ENCODE measurements at regions not wholly inside any gene's neighbourhood (a gene's known extent, or its start where the extent isn't known, plus 50 kb on each side); places are given as distances from the start of the nearest gene placed in this dataset.

DNA sequence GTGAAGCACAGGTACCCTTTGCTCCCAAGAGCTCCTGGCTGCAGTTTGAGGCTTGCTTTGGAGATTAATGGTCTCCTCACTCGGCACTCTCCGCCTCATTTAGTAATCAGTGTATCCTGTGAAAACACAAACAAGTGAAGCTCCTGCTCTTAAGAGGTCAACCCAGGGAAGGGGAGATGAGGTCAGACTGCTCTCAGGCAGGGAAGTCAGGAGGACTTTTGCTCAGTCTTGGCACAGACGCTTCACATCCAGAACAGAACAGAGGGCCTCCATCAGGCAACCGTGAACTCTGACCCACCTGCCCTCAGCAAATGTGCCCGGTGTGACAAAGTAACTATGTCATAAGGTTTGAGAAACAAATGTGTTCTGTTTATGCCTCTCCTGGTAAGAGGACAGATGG lies 428.8 kb upstream of the JARID2 start:
- 91 to 95% methylated on average over 5 of the region's 5 CpGs for WGBS, 2 experiments
- no peak overlapping the region for H3K27ac ChIP-seq (ENCODE audit: insufficient read depth, low read depth, low read length, poor library complexity, severe bottlenecking)
- no peak overlapping the region for H3K4me3 ChIP-seq (ENCODE audit: insufficient read depth, low read depth, low read length)
- H3K9me3 ChIP-seq (ENCODE audit: control insufficient read depth, low read length): no peaks in the 10 kb centered on the region
- H3K4me1 ChIP-seq (ENCODE audit: control insufficient read depth, insufficient read depth, low read length): peaks cover 12% of the 10 kb centered on the region
- no peaks in the 10 kb centered on the region for H3K27me3 ChIP-seq (ENCODE audit: control insufficient read depth, insufficient read depth, low read length, poor library complexity, severe bottlenecking)
- H3K36me3 ChIP-seq (ENCODE audit: control insufficient read depth, insufficient read depth, low read length): no peaks in the 10 kb centered on the region

DNA sequence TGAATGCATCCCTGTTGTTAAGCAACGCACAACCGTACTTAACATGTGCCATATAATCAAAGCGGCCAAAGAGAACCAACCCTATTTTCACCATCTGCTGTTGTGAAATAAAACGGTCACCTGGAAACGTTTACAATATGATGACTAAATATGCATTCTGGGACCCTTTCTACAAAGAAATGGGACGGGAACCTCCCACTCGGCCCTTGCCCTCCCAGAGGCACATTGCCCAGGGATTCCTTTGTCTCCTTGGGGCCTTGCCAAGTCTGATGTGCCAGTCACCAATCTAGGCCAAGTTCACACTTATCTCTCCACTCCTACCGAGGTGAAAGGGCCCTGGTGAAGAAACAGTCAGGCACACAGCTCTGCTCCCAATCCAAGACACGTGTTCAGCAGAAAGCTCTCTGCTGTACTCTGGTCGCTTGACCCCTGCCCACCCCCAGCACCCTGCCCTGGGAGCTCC lies 427.4 kb upstream of the JARID2 start:
- no peak overlapping the region for H3K4me3 ChIP-seq (ENCODE audit: insufficient read depth, low read depth, low read length)
- H3K36me3 ChIP-seq (ENCODE audit: control insufficient read depth, insufficient read depth, low read length): no peaks in the 10 kb centered on the region
- peaks cover 12% of the 10 kb centered on the region for H3K4me1 ChIP-seq (ENCODE audit: control insufficient read depth, insufficient read depth, low read length)
- H3K27ac ChIP-seq (ENCODE audit: insufficient read depth, low read depth, low read length, poor library complexity, severe bottlenecking): no peak overlapping the region
- H3K9me3 ChIP-seq (ENCODE audit: control insufficient read depth, low read length): no peaks in the 10 kb centered on the region
- no peaks in the 10 kb centered on the region for H3K27me3 ChIP-seq (ENCODE audit: control insufficient read depth, insufficient read depth, low read length, poor library complexity, severe bottlenecking)
- 94 to 96% methylated on average over 10 of the region's 10 CpGs for WGBS, 2 experiments

DNA sequence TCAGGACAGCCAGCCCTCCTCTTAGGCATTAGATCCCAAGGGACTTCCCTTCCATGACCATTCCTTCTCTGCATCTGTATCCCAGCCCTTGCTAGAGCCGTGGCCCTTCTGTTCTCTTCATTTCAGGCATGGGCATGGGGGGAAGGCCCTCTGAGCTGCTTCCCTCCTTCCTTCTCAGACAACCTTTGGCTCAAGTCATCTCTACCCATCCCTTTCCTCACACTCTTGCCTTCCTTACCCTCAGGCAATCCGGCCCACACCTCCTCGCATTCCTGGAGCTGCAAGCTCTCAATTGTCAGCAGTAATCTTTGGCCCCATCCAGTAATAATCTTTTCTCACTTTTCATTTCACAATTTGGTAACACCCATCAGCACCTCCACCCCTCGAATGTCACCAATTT lies 426.9 kb upstream of the JARID2 start:
- 91 to 94% methylated on average over 4 of the region's 4 CpGs for WGBS, 2 experiments
- Histone ChIP-seq H3K4me1 (ENCODE audit: control insufficient read depth, insufficient read depth, low read length) (peaks cover 17% of the 10 kb centered on the region), H3K36me3 (ENCODE audit: control insufficient read depth, insufficient read depth, low read length) (no peaks in the 10 kb centered on the region), H3K4me3 (ENCODE audit: insufficient read depth, low read depth, low read length) (no peak overlapping the region), H3K27ac (ENCODE audit: insufficient read depth, low read depth, low read length, poor library complexity, severe bottlenecking) (no peak overlapping the region), H3K9me3 (ENCODE audit: control insufficient read depth, low read length) (no peaks in the 10 kb centered on the region), H3K27me3 (ENCODE audit: control insufficient read depth, insufficient read depth, low read length, poor library complexity, severe bottlenecking) (no peaks in the 10 kb centered on the region)

- no peaks in the 10 kb centered on the region for H3K27me3 ChIP-seq (ENCODE audit: control insufficient read depth, insufficient read depth, low read length, poor library complexity, severe bottlenecking)
- no peaks in the 10 kb centered on the region for H3K9me3 ChIP-seq (ENCODE audit: control insufficient read depth, low read length)
- WGBS, 2 experiments: 92 to 96% methylated on average over 12 of the region's 12 CpGs
- H3K4me3 ChIP-seq (ENCODE audit: insufficient read depth, low read depth, low read length): no peak overlapping the region
- peaks cover 26% of the 10 kb centered on the region for H3K4me1 ChIP-seq (ENCODE audit: control insufficient read depth, insufficient read depth, low read length)
- no peaks in the 10 kb centered on the region for H3K36me3 ChIP-seq (ENCODE audit: control insufficient read depth, insufficient read depth, low read length)
- H3K27ac ChIP-seq (ENCODE audit: insufficient read depth, low read depth, low read length, poor library complexity, severe bottlenecking): no peak overlapping the region
Observed at GRCh38 chr6:14819840-14820420, 425.9 kb upstream of the JARID2 start.

DNA sequence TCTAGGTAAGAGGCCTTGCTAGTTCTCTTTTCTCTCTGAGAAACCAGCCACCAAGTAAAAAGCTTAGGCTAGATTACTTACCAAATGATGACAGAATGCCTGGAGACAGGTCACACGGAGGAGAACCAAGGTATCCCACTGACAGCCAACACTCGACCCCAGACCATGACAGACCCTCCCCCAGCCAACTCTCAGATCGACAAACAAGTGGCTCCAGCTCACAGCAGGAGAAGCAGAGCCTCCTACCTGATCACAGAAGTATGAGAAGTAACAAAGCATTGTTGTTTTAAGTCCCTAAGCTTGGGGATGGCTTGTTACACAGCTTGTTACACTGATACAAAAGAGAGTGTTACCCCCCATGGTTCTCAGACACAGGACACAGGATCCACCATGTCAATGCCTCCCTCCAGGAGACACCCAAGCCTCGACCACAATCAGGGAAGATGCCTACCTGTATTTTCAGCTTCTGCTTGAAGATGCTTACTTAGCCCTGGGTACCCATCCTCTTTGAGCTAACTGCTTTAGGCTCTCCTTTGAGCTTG lies 423.8 kb upstream of the JARID2 start:
- Histone ChIP-seq H3K27me3 (ENCODE audit: control insufficient read depth, insufficient read depth, low read length, poor library complexity, severe bottlenecking) (no peaks in the 10 kb centered on the region), H3K9me3 (ENCODE audit: control insufficient read depth, low read length) (no peaks in the 10 kb centered on the region), H3K36me3 (ENCODE audit: control insufficient read depth, insufficient read depth, low read length) (no peaks in the 10 kb centered on the region), H3K4me3 (ENCODE audit: insufficient read depth, low read depth, low read length) (no peak overlapping the region), H3K4me1 (ENCODE audit: control insufficient read depth, insufficient read depth, low read length) (peaks cover 19% of the 10 kb centered on the region), H3K27ac (ENCODE audit: insufficient read depth, low read depth, low read length, poor library complexity, severe bottlenecking) (no peak overlapping the region)
- 6 to 10% methylated on average over 4 of the region's 4 CpGs for WGBS, 2 experiments

DNA sequence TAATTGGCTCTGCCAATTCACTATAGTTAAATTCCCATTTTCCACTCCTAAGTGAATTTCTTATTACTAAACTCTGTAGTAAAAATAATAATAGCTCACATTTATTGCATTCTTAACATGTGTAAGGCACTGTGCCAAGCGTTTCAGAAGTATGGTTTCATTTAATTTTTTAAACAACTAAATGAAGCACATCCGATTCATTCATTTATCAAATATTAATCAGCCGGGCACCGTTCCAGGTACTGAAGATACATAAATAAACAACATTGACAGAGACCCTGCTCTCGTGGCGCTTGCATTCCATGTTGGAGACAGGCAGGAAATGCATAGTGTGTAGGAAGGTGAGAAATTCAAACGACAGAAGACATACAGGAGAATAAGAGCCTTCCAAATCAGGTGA lies 423.2 kb upstream of the JARID2 start:
- Histone ChIP-seq H3K4me3 (ENCODE audit: insufficient read depth, low read depth, low read length) (no peak overlapping the region), H3K27ac (ENCODE audit: insufficient read depth, low read depth, low read length, poor library complexity, severe bottlenecking) (no peak overlapping the region), H3K9me3 (ENCODE audit: control insufficient read depth, low read length) (no peaks in the 10 kb centered on the region), H3K27me3 (ENCODE audit: control insufficient read depth, insufficient read depth, low read length, poor library complexity, severe bottlenecking) (no peaks in the 10 kb centered on the region), H3K36me3 (ENCODE audit: control insufficient read depth, insufficient read depth, low read length) (no peaks in the 10 kb centered on the region), H3K4me1 (ENCODE audit: control insufficient read depth, insufficient read depth, low read length) (peaks cover 19% of the 10 kb centered on the region)
- WGBS, 2 experiments: 93 to 95% methylated on average over 7 of the region's 7 CpGs

GRCh38 chr6:14824060-14824459 lies 421.8 kb upstream of the JARID2 start:
- WGBS, 2 experiments: 55 to 58% methylated on average over 4 to 5 of the region's 5 CpGs
- Histone ChIP-seq H3K27me3 (ENCODE audit: control insufficient read depth, insufficient read depth, low read length, poor library complexity, severe bottlenecking) (no peaks in the 10 kb centered on the region), H3K4me3 (ENCODE audit: insufficient read depth, low read depth, low read length) (no peak overlapping the region), H3K4me1 (ENCODE audit: control insufficient read depth, insufficient read depth, low read length) (peaks cover 21% of the 10 kb centered on the region), H3K27ac (ENCODE audit: insufficient read depth, low read depth, low read length, poor library complexity, severe bottlenecking) (no peak overlapping the region), H3K9me3 (ENCODE audit: control insufficient read depth, low read length) (no peaks in the 10 kb centered on the region), H3K36me3 (ENCODE audit: control insufficient read depth, insufficient read depth, low read length) (no peaks in the 10 kb centered on the region)

DNA sequence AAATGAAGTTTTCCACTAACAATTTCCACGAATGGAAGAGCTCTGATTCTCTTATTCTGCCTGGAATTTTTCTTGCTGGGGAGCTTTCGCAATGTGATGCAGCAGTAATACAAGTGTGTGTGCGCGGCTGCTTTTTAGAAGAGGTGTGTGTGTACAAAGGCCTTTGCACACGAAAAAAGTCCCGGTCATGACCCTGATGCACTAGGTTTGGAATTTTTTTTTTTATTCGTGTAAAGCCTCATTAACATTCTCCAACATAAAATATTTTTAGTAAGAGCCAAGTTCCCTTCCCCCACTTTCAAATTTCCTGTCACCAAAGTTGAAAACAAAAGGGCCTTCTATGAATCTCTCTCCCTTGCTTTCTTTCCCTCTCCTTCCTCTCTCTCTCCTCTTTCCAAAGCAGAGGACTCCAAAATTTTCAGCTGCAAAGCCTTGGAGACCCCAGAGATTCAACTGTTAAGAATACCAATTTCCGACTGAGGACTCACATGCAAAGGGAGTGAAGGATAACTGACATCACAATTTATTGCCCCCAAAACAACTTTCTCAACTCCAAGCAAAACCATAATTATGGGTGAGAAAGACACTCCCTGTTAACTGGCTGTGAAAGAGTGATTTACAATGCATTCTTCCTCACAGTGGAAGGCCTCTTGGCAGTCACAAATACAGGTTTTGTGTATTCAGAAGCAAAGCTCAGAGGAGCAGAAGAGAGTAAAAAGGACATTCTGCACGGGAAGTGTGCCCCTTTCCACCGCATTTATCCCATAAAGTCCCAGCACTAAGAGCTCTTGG lies 421.2 kb upstream of the JARID2 start:
- H3K36me3 ChIP-seq (ENCODE audit: control insufficient read depth, insufficient read depth, low read length): no peaks in the 10 kb centered on the region
- H3K27ac ChIP-seq (ENCODE audit: insufficient read depth, low read depth, low read length, poor library complexity, severe bottlenecking): peak overlapping the region; percentile 38
- 56 to 59% methylated on average over 10 of the region's 10 CpGs for WGBS, 2 experiments
- no peaks in the 10 kb centered on the region for H3K9me3 ChIP-seq (ENCODE audit: control insufficient read depth, low read length)
- no peak overlapping the region for H3K4me3 ChIP-seq (ENCODE audit: insufficient read depth, low read depth, low read length)
- peaks cover 21% of the 10 kb centered on the region for H3K4me1 ChIP-seq (ENCODE audit: control insufficient read depth, insufficient read depth, low read length)
- H3K27me3 ChIP-seq (ENCODE audit: control insufficient read depth, insufficient read depth, low read length, poor library complexity, severe bottlenecking): no peaks in the 10 kb centered on the region

DNA sequence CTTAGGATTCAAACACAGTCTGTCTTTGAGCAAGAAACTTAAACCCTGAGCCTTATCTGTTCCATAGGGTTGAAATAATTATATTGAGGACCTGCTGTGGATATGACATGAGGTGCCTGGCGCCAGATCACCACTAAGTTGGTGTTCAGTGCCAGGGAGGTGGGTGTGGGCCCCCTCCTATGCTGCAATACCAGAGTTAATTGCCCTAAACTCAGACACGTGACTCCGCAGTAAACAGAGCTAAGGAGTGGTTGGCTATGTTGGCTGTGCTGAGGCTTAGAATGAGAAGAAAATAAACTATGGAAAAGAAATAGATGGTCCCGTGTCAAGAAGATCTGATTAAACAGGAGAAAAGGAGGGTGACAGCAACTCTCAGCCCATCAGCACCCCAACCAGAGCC lies 419.4 kb upstream of the JARID2 start:
- H3K27ac ChIP-seq (ENCODE audit: insufficient read depth, low read depth, low read length, poor library complexity, severe bottlenecking): no peak overlapping the region
- H3K27me3 ChIP-seq (ENCODE audit: control insufficient read depth, insufficient read depth, low read length, poor library complexity, severe bottlenecking): peaks cover 3% of the 10 kb centered on the region
- H3K4me1 ChIP-seq (ENCODE audit: control insufficient read depth, insufficient read depth, low read length): peaks cover 36% of the 10 kb centered on the region
- H3K36me3 ChIP-seq (ENCODE audit: control insufficient read depth, insufficient read depth, low read length): no peaks in the 10 kb centered on the region
- H3K9me3 ChIP-seq (ENCODE audit: control insufficient read depth, low read length): no peaks in the 10 kb centered on the region
- 90 to 92% methylated on average over 4 of the region's 4 CpGs for WGBS, 2 experiments
- H3K4me3 ChIP-seq (ENCODE audit: insufficient read depth, low read depth, low read length): no peak overlapping the region

DNA sequence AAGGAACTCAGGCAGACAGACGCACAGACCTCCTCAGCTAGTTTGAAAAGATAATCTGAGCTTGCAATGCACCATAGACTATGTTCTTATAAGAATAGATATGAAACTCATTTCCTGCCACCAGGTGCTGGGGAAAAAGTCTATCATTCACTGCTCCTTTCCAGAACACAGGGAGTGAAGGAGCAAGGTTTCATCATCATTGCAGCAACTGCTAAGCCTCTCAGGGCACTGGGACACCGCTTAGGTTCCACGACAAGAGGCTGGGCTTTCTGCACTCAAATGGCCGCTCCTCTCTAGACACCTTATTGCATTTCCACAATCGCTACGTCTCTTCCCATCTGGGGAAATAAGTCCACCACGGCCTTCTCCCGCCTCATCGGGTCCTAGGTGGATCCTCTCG lies 418.5 kb upstream of the JARID2 start:
- Histone ChIP-seq H3K9me3 (ENCODE audit: control insufficient read depth, low read length) (no peaks in the 10 kb centered on the region), H3K4me3 (ENCODE audit: insufficient read depth, low read depth, low read length) (no peak overlapping the region), H3K27ac (ENCODE audit: insufficient read depth, low read depth, low read length, poor library complexity, severe bottlenecking) (no peak overlapping the region), H3K4me1 (ENCODE audit: control insufficient read depth, insufficient read depth, low read length) (peaks cover 40% of the 10 kb centered on the region), H3K36me3 (ENCODE audit: control insufficient read depth, insufficient read depth, low read length) (no peaks in the 10 kb centered on the region), H3K27me3 (ENCODE audit: control insufficient read depth, insufficient read depth, low read length, poor library complexity, severe bottlenecking) (peaks cover 3% of the 10 kb centered on the region)
- WGBS, 2 experiments: 93 to 94% methylated on average over 10 of the region's 10 CpGs
